HG03103 (cell line): ENCODE measurements at regions not wholly inside any gene's neighbourhood (a gene's known extent, or its start where the extent isn't known, plus 50 kb on each side); places are given as distances from the start of the nearest gene placed in this dataset.
"Not testable (repeated sequence)": the region's sequence is repeated elsewhere in the genome, so short reads cannot be mapped to it uniquely, and the experiment has no call there.

Experiments used
- ATAC-seq: cut with Tn5 transposase; IDR thresholded peaks from one replicate; pipeline ENCODE4 v1.9.1; 2021; ENCODE audit warnings: low read depth; ENCODE audit not compliant: unreplicated experiment

- ATAC-seq, result no peak
Observed at GRCh38 chr4:33954759-33955158, 2289.6 kb downstream of the ARAP2 start.

- ATAC-seq, result no peak
Observed at GRCh38 chr4:33959519-33959918, 2284.8 kb downstream of the ARAP2 start.

- no peak for ATAC-seq
Observed at GRCh38 chr4:33961761-33962160, 2282.6 kb downstream of the ARAP2 start.

GRCh38 chr4:33966808-33967207 lies 2277.5 kb downstream of the ARAP2 start:
- no peak for ATAC-seq

- ATAC-seq, result no peak
Observed at GRCh38 chr4:33974270-33974669, 2270.0 kb downstream of the ARAP2 start.

GRCh38 chr4:33975995-33976394 lies 2268.3 kb downstream of the ARAP2 start:
- ATAC-seq, result no peak

- not testable (repeated sequence) for ATAC-seq
Observed at GRCh38 chr4:33979781-33980180, 2264.5 kb downstream of the ARAP2 start.

- no peak for ATAC-seq
Observed at GRCh38 chr4:33980361-33980760, 2264.0 kb downstream of the ARAP2 start.

- ATAC-seq, result no peak
Observed at GRCh38 chr4:33989820-33990443, 2254.4 kb downstream of the ARAP2 start.

- no peak for ATAC-seq
Observed at GRCh38 chr4:33996075-33996718, 2248.1 kb downstream of the ARAP2 start.

GRCh38 chr4:33998291-33998690 lies 2246.0 kb downstream of the ARAP2 start:
- ATAC-seq, result no peak

GRCh38 chr4:34000356-34000755 lies 2244.0 kb downstream of the ARAP2 start:
- no peak for ATAC-seq

GRCh38 chr4:34006540-34006939 lies 2237.8 kb downstream of the ARAP2 start:
- not testable (repeated sequence) for ATAC-seq

GRCh38 chr4:34009951-34010350 lies 2234.4 kb downstream of the ARAP2 start:
- ATAC-seq, result no peak

- no peak for ATAC-seq
Observed at GRCh38 chr4:34010751-34011519, 2233.4 kb downstream of the ARAP2 start.

GRCh38 chr4:34035225-34035624 lies 2209.1 kb downstream of the ARAP2 start:
- ATAC-seq, result no peak

GRCh38 chr4:34037280-34037679 lies 2207.0 kb downstream of the ARAP2 start:
- no peak for ATAC-seq

GRCh38 chr4:34039766-34040165 lies 2204.5 kb downstream of the ARAP2 start:
- no peak for ATAC-seq

- no peak for ATAC-seq
Observed at GRCh38 chr4:34043131-34043530, 2201.2 kb downstream of the ARAP2 start.

- no peak for ATAC-seq
Observed at GRCh38 chr4:34046580-34046979, 2197.7 kb downstream of the ARAP2 start.

- no peak for ATAC-seq
Observed at GRCh38 chr4:34047363-34047762, 2197.0 kb downstream of the ARAP2 start.

GRCh38 chr4:34066126-34066525 lies 2178.2 kb downstream of the ARAP2 start:
- no peak for ATAC-seq
